ENCODE measurements at regions not wholly inside any gene's neighbourhood (a gene's known extent, or its start where the extent isn't known, plus 50 kb on each side); places are given as distances from the start of the nearest gene placed in this dataset.

DNA sequence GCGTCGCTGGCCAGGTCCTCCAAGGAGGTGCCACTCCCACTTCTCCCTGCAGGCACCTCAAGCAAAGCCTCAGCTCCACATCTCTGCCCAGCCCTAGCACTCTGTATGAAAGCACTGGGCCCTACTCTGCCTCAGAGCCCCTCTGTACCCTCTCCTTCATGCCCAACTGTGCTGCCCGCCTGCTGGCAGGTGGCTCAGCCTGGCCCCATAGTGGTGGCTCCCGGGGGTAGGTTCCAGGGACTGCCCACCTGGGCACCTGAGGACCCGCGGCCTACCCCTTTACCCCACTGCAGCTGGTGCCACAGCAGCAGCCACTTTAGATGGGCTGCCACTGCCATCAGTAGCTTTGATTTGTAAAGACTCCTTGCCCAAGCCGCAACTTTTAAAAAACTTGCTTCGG is 1672.8 kb downstream of the LRRC4C start:
- no peak for TF ChIP-seq NFIC (IDR thresholded peaks at IDR 0.05; ENCODE audit: borderline replicate concordance)
- TF ChIP-seq RCOR1 (IDR thresholded peaks at IDR 0.05; ENCODE audit: low read length), result no peak
- TF ChIP-seq FOSL2 (IDR thresholded peaks at IDR 0.05; ENCODE audit: borderline replicate concordance, low read depth), result no peak
- no peak for TF ChIP-seq ELF1 (IDR thresholded peaks at IDR 0.05)
- no peak for TF ChIP-seq POLR2AphosphoS5 (IDR thresholded peaks at IDR 0.05; ENCODE audit: low read depth, low read length)
- no peak for TF ChIP-seq FOXJ3 (CRISPR knock-in tag; IDR thresholded peaks at IDR 0.05)
- TF ChIP-seq SMC3 (IDR thresholded peaks at IDR 0.05; ENCODE audit: low read depth, low read length), result no peak
- TF ChIP-seq CHD2 (IDR thresholded peaks at IDR 0.05; ENCODE audit: low read length, partially characterized antibody), result no peak
- TF ChIP-seq, protein P1, sequence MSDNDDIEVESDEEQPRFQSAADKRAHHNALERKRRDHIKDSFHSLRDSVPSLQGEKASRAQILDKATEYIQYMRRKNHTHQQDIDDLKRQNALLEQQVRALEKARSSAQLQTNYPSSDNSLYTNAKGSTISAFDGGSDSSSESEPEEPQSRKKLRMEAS (IDR thresholded peaks at IDR 0.05; ENCODE audit: low read depth), result no peak

DNA sequence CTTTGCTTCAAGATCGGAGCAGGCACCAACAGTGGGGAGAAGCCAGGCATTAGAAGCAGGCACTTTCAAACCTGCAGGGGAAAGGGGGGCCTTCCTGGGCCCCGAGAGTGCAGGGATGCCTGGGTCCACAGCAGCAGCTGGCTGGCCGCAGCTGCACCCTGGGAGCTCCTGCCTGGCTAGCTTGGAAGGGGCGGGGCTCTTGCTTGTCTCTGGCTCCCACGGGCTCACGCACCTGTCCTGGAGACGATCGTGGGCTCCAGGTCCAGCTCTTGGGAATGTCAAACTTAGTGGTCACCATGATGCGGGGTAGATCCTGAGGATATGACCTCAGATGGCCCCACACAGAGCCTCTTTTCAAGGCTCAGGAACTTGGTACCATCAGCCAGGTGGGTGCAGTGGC is 1673.2 kb downstream of the LRRC4C start:
- no peak for DNase-seq
- ChIA-PET POLR2A (no interaction called here), CTCF (no interaction called here)
- Histone ChIP-seq H3K27ac (ENCODE audit: low read depth in 2 of 2, low read length in 1 of 2) (no peak overlapping the region), H3K4me1 (ENCODE audit: control insufficient read depth in 1 of 2, insufficient read depth in 2 of 2, low read depth in 1 of 2, low read length in 1 of 2) (no peaks in the 10 kb centered on the region), H3K4me3 (ENCODE audit: low read depth in 2 of 2, low read length in 1 of 2) (no peak overlapping the region), H3K79me2 (ENCODE audit: insufficient read depth) (no peaks in the 10 kb centered on the region), H3K4me2 (no peak overlapping the region), H3K9ac (no peak overlapping the region), H3K9me2 (no peaks in the 10 kb centered on the region), H3F3A (replicated peaks; ENCODE audit: insufficient read depth) (no peaks in the 10 kb centered on the region), H3K27me3 (ENCODE audit: insufficient read depth) (no peaks in the 10 kb centered on the region), H3K36me3 (replicated peaks in 1 of 2; ENCODE audit: control insufficient read depth in 1 of 2, insufficient read depth in 2 of 2, low read length in 1 of 2) (no peaks in the 10 kb centered on the region), H2AFZ (ENCODE audit: low read depth) (no peak overlapping the region), H4K20me1 (ENCODE audit: insufficient read depth) (no peaks in the 10 kb centered on the region), H3K9me3 (no peaks in the 10 kb centered on the region)
- TF ChIP-seq EZH2phosphoT487 (IDR thresholded peaks at IDR 0.05; ENCODE audit: borderline replicate concordance, low read depth) (no peak), GATA2 (CRISPR knock-in tag; IDR thresholded peaks at IDR 0.05) (no peak), FOXM1 (IDR thresholded peaks at IDR 0.05; ENCODE audit: low read depth) (no peak), TAF1 (IDR thresholded peaks at IDR 0.05; ENCODE audit: borderline replicate concordance, low read depth, low read length) (no peak), TEAD4 (IDR thresholded peaks at IDR 0.05; ENCODE audit: borderline replicate concordance, insufficient read depth) (no peak)
- TF ChIP-seq, protein P2, sequence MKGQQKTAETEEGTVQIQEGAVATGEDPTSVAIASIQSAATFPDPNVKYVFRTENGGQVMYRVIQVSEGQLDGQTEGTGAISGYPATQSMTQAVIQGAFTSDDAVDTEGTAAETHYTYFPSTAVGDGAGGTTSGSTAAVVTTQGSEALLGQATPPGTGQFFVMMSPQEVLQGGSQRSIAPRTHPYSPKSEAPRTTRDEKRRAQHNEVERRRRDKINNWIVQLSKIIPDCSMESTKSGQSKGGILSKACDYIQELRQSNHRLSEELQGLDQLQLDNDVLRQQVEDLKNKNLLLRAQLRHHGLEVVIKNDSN (IDR thresholded peaks at IDR 0.05; ENCODE audit: borderline replicate concordance, low read depth), result no peak
- WGBS (ENCODE audit: low lambda C conversion rate), result 10% methylated on average over 2 of the region's 9 CpGs

More for the DNA sequence above, 1672.8 kb downstream of the LRRC4C start:
- Histone ChIP-seq H3K27ac (ENCODE audit: low read depth in 2 of 2, low read length in 1 of 2) (no peak overlapping the region), H3K9me2 (no peaks in the 10 kb centered on the region), H3K36me3 (replicated peaks in 1 of 2; ENCODE audit: control insufficient read depth in 1 of 2, insufficient read depth in 2 of 2, low read length in 1 of 2) (no peaks in the 10 kb centered on the region), H3K4me3 (ENCODE audit: low read depth in 2 of 2, low read length in 1 of 2) (no peak overlapping the region), H3K9me3 (no peaks in the 10 kb centered on the region), H4K20me1 (ENCODE audit: insufficient read depth) (no peaks in the 10 kb centered on the region), H3K9ac (no peak overlapping the region), H3F3A (replicated peaks; ENCODE audit: insufficient read depth) (no peaks in the 10 kb centered on the region), H3K4me2 (no peak overlapping the region), H3K27me3 (ENCODE audit: insufficient read depth) (no peaks in the 10 kb centered on the region), H3K79me2 (ENCODE audit: insufficient read depth) (no peaks in the 10 kb centered on the region), H3K4me1 (ENCODE audit: control insufficient read depth in 1 of 2, insufficient read depth in 2 of 2, low read depth in 1 of 2, low read length in 1 of 2) (no peaks in the 10 kb centered on the region), H2AFZ (ENCODE audit: low read depth) (no peak overlapping the region)
- CTCF ChIA-PET, result no interaction called here
- WGBS (ENCODE audit: low lambda C conversion rate), result 55% methylated on average over 8 of the region's 8 CpGs
- DNase-seq, result no peak
- POLR2A ChIA-PET, result no interaction called here

Data from SK-N-SH (cell line).